HepG2 (cell line): ENCODE measurements at regions not wholly inside any gene's neighbourhood (a gene's known extent, or its start where the extent isn't known, plus 50 kb on each side); places are given as distances from the start of the nearest gene placed in this dataset.

Experiments
- ATAC-seq: fragments of 200-7000 bp; cut with Tn5 transposase; 3 replicates; pipeline ENCODE4 v1.9.1; 2020; ENCODE audit warnings: mild to moderate bottlenecking, moderate library complexity
- BruUV-seq: library from RNA; stranded (reverse); fragments of 400-500 nt; replicated peaks from 2 replicates; lab custom pipeline; 2021; lab: Mats Ljungman, UMichigan
- CTCF ChIA-PET: fragments of 300-600 bp; formaldehyde crosslinking; extraction: SDS; loops from one replicate; lab custom pipeline; 2021; ENCODE audit warnings: low total read pairs, inconsistent platforms, low intra/inter-chr PET ratio; lab: Yijun Ruan, JAX
- POLR2A ChIA-PET: fragments of 350-600 bp; sonication (Branson Sonifier 250); formaldehyde crosslinking; loops from one replicate; lab custom pipeline; 2020; ENCODE audit warnings: antibody characterized with exemption, inconsistent platforms; lab: Yijun Ruan, JAX
- DNase-seq: peaks from one replicate; pipeline ENCODE4 v3.0.0-alpha.2; 2015; ENCODE audit warnings: low spot score
- FAIRE-seq: peaks from 3 replicates; lab custom pipeline; 2011; peaks lifted over from hg19 to GRCh38; lab: Jason Lieb, UNC
- H2AFZ ChIP-seq: one replicate; pipeline ENCODE4 v1.6.1; 2011; ENCODE audit warnings: low read length, inconsistent platforms
- H3K27ac ChIP-seq: fragments of 300-600 bp; 3 replicates; pipeline ENCODE4 v1.8.0; 2011; ENCODE audit warnings: mixed run types, mild to moderate bottlenecking, mixed read lengths, low read length, inconsistent platforms; ENCODE audit not compliant: insufficient read depth; ENCODE audit errors: extremely low read length
- H3K27me3 ChIP-seq, 2 experiments: fragments of 200-600 bp in 1 of 2; 2 replicates in 1 of 2; 3 replicates in 1 of 2; pipeline versions ENCODE4 v1.6.0 to v1.8.0; 2011; ENCODE audit warnings: low read length in 2 of 2, mild to moderate bottlenecking in 2 of 2, moderate library complexity in 2 of 2, inconsistent platforms in 1 of 2; ENCODE audit not compliant: insufficient read depth in 2 of 2, control insufficient read depth in 1 of 2
- H3K36me3 ChIP-seq, 2 experiments: fragments of 200-600 bp in 1 of 2; replicated peaks in 1 of 2; 2 replicates in 1 of 2; 3 replicates in 1 of 2; pipeline versions ENCODE4 v1.5.1 to v1.8.0; 2011; ENCODE audit warnings: low read length in 2 of 2, inconsistent platforms in 1 of 2; ENCODE audit not compliant: insufficient read depth in 2 of 2, control insufficient read depth in 1 of 2
- H3K4me1 ChIP-seq: 2 replicates; pipeline ENCODE4 v1.5.1; 2012; ENCODE audit warnings: low read length, inconsistent platforms; ENCODE audit not compliant: insufficient read depth
- H3K4me2 ChIP-seq: 2 replicates; pipeline ENCODE4 v1.6.0; 2011; ENCODE audit warnings: low read depth, low read length, inconsistent platforms
- H3K4me3 ChIP-seq, 3 experiments: fragments of 200-600 bp in 1 of 3; sonication (generic), shearing (Covaris generic) in 1 of 3; replicated peaks in 1 of 3; 2 replicates each; pipeline ENCODE4 v1.5.1; 2011 to 2016; ENCODE audit warnings: low read length in 3 of 3, inconsistent platforms in 2 of 3, low read depth in 2 of 3, mild to moderate bottlenecking in 2 of 3, control low read depth in 1 of 3, mixed read lengths in 1 of 3; ENCODE audit not compliant: insufficient read depth in 1 of 3
- H3K79me2 ChIP-seq: one replicate; pipeline ENCODE4 v1.6.1; 2011; ENCODE audit warnings: low read length, inconsistent platforms; ENCODE audit not compliant: insufficient read depth
- H3K9ac ChIP-seq: 2 replicates; pipeline ENCODE4 v1.6.0; 2011; ENCODE audit warnings: mild to moderate bottlenecking, low read depth, low read length, inconsistent platforms; ENCODE audit not compliant: insufficient read depth
- H3K9me3 ChIP-seq: 2 replicates; pipeline ENCODE4 v1.5.1; 2012; ENCODE audit warnings: mild to moderate bottlenecking, low read length
- H4K20me1 ChIP-seq: 2 replicates; pipeline ENCODE4 v1.6.0; 2011; ENCODE audit warnings: inconsistent platforms, mild to moderate bottlenecking, low read length, moderate library complexity; ENCODE audit not compliant: insufficient read depth
- ARID5B ChIP-seq: IDR thresholded peaks from 2 replicates; pipeline ENCODE4 v1.4.0; 2020; ENCODE audit warnings: mild to moderate bottlenecking, missing genetic modification reagents
- BCL6 ChIP-seq: IDR thresholded peaks from 2 replicates; pipeline ENCODE4 v1.6.1; 2016; ENCODE audit warnings: missing genetic modification reagents, missing compliant biosample characterization
- CEBPB ChIP-seq: IDR thresholded peaks from 2 replicates; pipeline ENCODE4 v1.6.1; 2011; ENCODE audit warnings: low read depth, low read length, improper control_type of control experiment, borderline replicate concordance
- EP300 ChIP-seq, 3 experiments: sonication (generic) in 1 of 3; formaldehyde crosslinking in 1 of 3; IDR thresholded peaks; 2 replicates each; pipeline versions ENCODE4 v1.5.1 to v1.6.1; 2011 to 2020; ENCODE audit warnings: low read depth in 2 of 3, low read length in 2 of 3, borderline replicate concordance in 1 of 3, improper control_type of control experiment in 1 of 3, mild to moderate bottlenecking in 1 of 3, missing genetic modification reagents in 1 of 3, moderate library complexity in 1 of 3
- FOXO1 ChIP-seq: sonication (generic); formaldehyde crosslinking; IDR thresholded peaks from 2 replicates; pipeline ENCODE4 v1.4.0; 2020; ENCODE audit warnings: missing genetic modification reagents
- GFI1 ChIP-seq: sonication (generic); formaldehyde crosslinking; IDR thresholded peaks from 2 replicates; pipeline ENCODE4 v1.5.0; 2020; ENCODE audit warnings: missing genetic modification reagents, mild to moderate bottlenecking, borderline replicate concordance
- HDAC2 ChIP-seq: sonication (generic); formaldehyde crosslinking; IDR thresholded peaks from 2 replicates; pipeline ENCODE4 v1.4.0; 2020; ENCODE audit warnings: missing genetic modification reagents
- HOMEZ ChIP-seq: IDR thresholded peaks from 2 replicates; pipeline ENCODE4 v1.6.1; 2016; ENCODE audit warnings: low read depth
- HOXA3 ChIP-seq: sonication (generic); formaldehyde crosslinking; IDR thresholded peaks from 2 replicates; pipeline ENCODE4 v1.5.0; 2020; ENCODE audit warnings: missing genetic modification reagents
- POGZ ChIP-seq: sonication (generic); formaldehyde crosslinking; IDR thresholded peaks from 2 replicates; pipeline ENCODE4 v1.4.0; 2020; ENCODE audit warnings: mild to moderate bottlenecking, missing genetic modification reagents
- RCOR2 ChIP-seq: IDR thresholded peaks from 2 replicates; pipeline ENCODE4 v1.6.1; 2016; ENCODE audit warnings: missing biosample characterization, missing genetic modification reagents
- SNAPC4 ChIP-seq: sonication (generic); formaldehyde crosslinking; IDR thresholded peaks from 2 replicates; pipeline ENCODE4 v1.4.0; 2020; ENCODE audit warnings: mild to moderate bottlenecking, missing genetic modification reagents
- TGIF2 ChIP-seq: IDR thresholded peaks from 2 replicates; pipeline ENCODE4 v1.6.1; 2016; ENCODE audit warnings: control low read depth, missing compliant biosample characterization
- THAP11 ChIP-seq: IDR thresholded peaks from 2 replicates; pipeline ENCODE4 v1.6.1; 2016; ENCODE audit warnings: missing biosample characterization, missing genetic modification reagents
- WGBS: methylation state at CpG from one replicate; pipeline ENCODE4 v1.1.6; 2017; ENCODE audit warnings: low lambda C conversion rate; 5-methylcytosine and 5-hydroxymethylcytosine counted together
- in situ Hi-C: cut with HindIII; loops from 2 replicates; pipeline ENCODE4 v1.10.0; 2017; ENCODE audit warnings: low pct_unique_long_range_greater_than_20kb; ENCODE audit not compliant: extremely low pct_ligation_motif_present
- intact Hi-C: fragments of 100-400 bp; cut with micrococcal nuclease; formaldehyde crosslinking; loops from one replicate; pipeline ENCODE4 v1.10.0; 2022; ENCODE audit not compliant: unreplicated experiment

GRCh38 chr4:123064390-123064789 lies 142.0 kb upstream of the NUDT6 start:
- Histone ChIP-seq H3K79me2 (no peaks in the 10 kb centered on the region), H3K27ac (peak overlapping the region; percentile 75), H3K9me3 (no peaks in the 10 kb centered on the region), H2AFZ (peak overlapping the region; percentile 65), H4K20me1 (no peaks in the 10 kb centered on the region), H3K4me2 (peak overlapping the region; percentile 33; the same call in 1 of the 2 replicates), H3K9ac (peak overlapping the region; percentile 42), H3K4me3 (peak overlapping the region in 1 of 3 experiments; percentile 18; a peak in 1 of 6 replicates), H3K4me1 (peaks cover 21% of the 10 kb centered on the region), H3K36me3 (0 out of 5 replicates have a peak, but pooled peaks cover 0 to 2% of the 10 kb centered on the region in 2 experiments), H3K27me3 (no peaks in the 10 kb centered on the region)
- ChIA-PET POLR2A (interaction anchor here (0.7 to 1.4 kb wide), 4 partner anchors 21 to 142 kb away, joined by 3 to 9 read pairs (median 4); partner anchors contain the start of gene NUDT6), CTCF (no interaction called here)
- DNase-seq (peak; percentile 94), FAIRE-seq (peak; percentile 96), ATAC-seq (peak; percentile 100)
- BruUV-seq: no TSS peak
- in situ Hi-C loops (no loop called here), intact Hi-C loops (loop anchor here (10.0 kb wide), 2 partner anchors 300 to 1470 kb away; no protein-coding TSS in a partner anchor)
- 0% methylated on average over 1 of the region's 1 CpG for WGBS
- TF ChIP-seq EP300 (IDR thresholded peaks at IDR 0.05; ENCODE audit: low read depth in 2 of 2, low read length in 2 of 2) (peak in 1 of 2 experiments; percentile 84; a peak in 2 of 4 replicates), EP300 (CRISPR knock-in tag; IDR thresholded peaks at IDR 0.05; ENCODE audit: borderline replicate concordance) (peak; percentile 80; the same call in 1 of the 2 replicates), FOXO1 (CRISPR knock-in tag) (peak; percentile 40; the same call in 1 of the 2 replicates), SNAPC4 (CRISPR knock-in tag) (no peak), ARID5B (peak; percentile 92), TGIF2 (CRISPR knock-in tag) (peak; percentile 30; the same call in 1 of the 2 replicates), CEBPB (peak; percentile 95), GFI1 (CRISPR knock-in tag) (peak; percentile 65), POGZ (peak; percentile 81), BCL6 (CRISPR knock-in tag) (peak; percentile 80), HOXA3 (CRISPR knock-in tag) (peak; percentile 57; the same call in 1 of the 2 replicates), RCOR2 (peak; percentile 72), THAP11 (peak; percentile 60), HOMEZ (CRISPR knock-in tag) (peak; percentile 96), HDAC2 (CRISPR knock-in tag) (peak; percentile 54)
